ENCODE measurements at regions not wholly inside any gene's neighbourhood (a gene's known extent, or its start where the extent isn't known, plus 50 kb on each side); places are given as distances from the start of the nearest gene placed in this dataset.

GRCh38 chr2:220154304-220154703 is 526.9 kb downstream of the SLC4A3 start:
- H3K4me3 ChIP-seq: no peak overlapping the region
- DNase-seq: no peak

GRCh38 chr2:220157312-220157711 is 529.9 kb downstream of the SLC4A3 start:
- TF ChIP-seq EP300 (IDR thresholded peaks at IDR 0.05) (no peak), POLR2A (IDR thresholded peaks at IDR 0.05) (no peak), POLR2AphosphoS5 (IDR thresholded peaks at IDR 0.05) (no peak), CTCF (IDR thresholded peaks at IDR 0.05) (no peak)
- no peaks in the 10 kb centered on the region for H3K27me3 ChIP-seq
- intact Hi-C loops (cut with DNase I; ENCODE audit: low total_unique reads): no loop called here
- H3K27ac ChIP-seq: no peak overlapping the region
- H3K4me1 ChIP-seq: no peaks in the 10 kb centered on the region
- 82 to 89% (median 88%) methylated on average over 3 of the region's 3 CpGs for whole genome bisulfite sequencing, 5 donors
- H3K4me3 ChIP-seq: no peak overlapping the region
- peaks cover 0 to 5% (median 3%) of the 10 kb centered on the region in 4 donors for H3K9me3 ChIP-seq
- no peaks in the 10 kb centered on the region for H3K36me3 ChIP-seq
- DNase-seq: no peak

More at GRCh38 chr2:220154304-220154703, 526.9 kb downstream of the SLC4A3 start:
- H3K4me1 ChIP-seq: no peaks in the 10 kb centered on the region
- WGBS, 5 donors: 42 to 75% (median 72%) methylated on average over 1 of the region's 1 CpG
- intact Hi-C loops (cut with DNase I; ENCODE audit: low total_unique reads): no loop called here
- H3K27ac ChIP-seq: no peak overlapping the region
- no peak for TF ChIP-seq EP300 (IDR thresholded peaks at IDR 0.05)
- no peak for TF ChIP-seq POLR2A (IDR thresholded peaks at IDR 0.05)
- no peak for TF ChIP-seq POLR2AphosphoS5 (IDR thresholded peaks at IDR 0.05)
- no peaks in the 10 kb centered on the region for H3K27me3 ChIP-seq
- no peaks in the 10 kb centered on the region for H3K36me3 ChIP-seq
- H3K9me3 ChIP-seq: no peaks in the 10 kb centered on the region

- H3K27ac ChIP-seq: no peak overlapping the region
- H3K27me3 ChIP-seq: no peaks in the 10 kb centered on the region
- TF ChIP-seq EP300 (IDR thresholded peaks at IDR 0.05): no peak
- TF ChIP-seq POLR2A (IDR thresholded peaks at IDR 0.05): no peak
- TF ChIP-seq CTCF (IDR thresholded peaks at IDR 0.05): no peak
- TF ChIP-seq POLR2AphosphoS5 (IDR thresholded peaks at IDR 0.05): no peak
- intact Hi-C loops (cut with DNase I; ENCODE audit: low total_unique reads): no loop called here
- H3K4me1 ChIP-seq: no peaks in the 10 kb centered on the region
- H3K9me3 ChIP-seq: peaks cover 0 to 5% (median 3%) of the 10 kb centered on the region in 4 donors
- no peak overlapping the region for H3K4me3 ChIP-seq
- no peaks in the 10 kb centered on the region for H3K36me3 ChIP-seq
- no peak for DNase-seq
- 64 to 80% (median 73%) methylated on average over 2 of the region's 2 CpGs for WGBS, 5 donors
These were observed 532.3 kb downstream of the SLC4A3 start for GRCh38 chr2:220159738-220160137.

GRCh38 chr2:220162320-220162719 is 534.9 kb downstream of the SLC4A3 start:
- H3K4me1 ChIP-seq: no peaks in the 10 kb centered on the region
- DNase-seq: no peak
- intact Hi-C loops (cut with DNase I; ENCODE audit: low total_unique reads): no loop called here
- no peaks in the 10 kb centered on the region for H3K36me3 ChIP-seq
- WGBS, 5 donors: 29 to 57% (median 36%) methylated on average over 1 of the region's 1 CpG
- no peak overlapping the region for H3K4me3 ChIP-seq
- no peaks in the 10 kb centered on the region for H3K27me3 ChIP-seq
- peaks cover 0 to 5% (median 3%) of the 10 kb centered on the region in 4 donors for H3K9me3 ChIP-seq
- no peak overlapping the region for H3K27ac ChIP-seq
- TF ChIP-seq EP300 (IDR thresholded peaks at IDR 0.05) (no peak), POLR2AphosphoS5 (IDR thresholded peaks at IDR 0.05) (no peak)

GRCh38 chr2:220163486-220163885 is 536.1 kb downstream of the SLC4A3 start:
- Histone ChIP-seq H3K9me3 (peaks cover 0 to 5% (median 3%) of the 10 kb centered on the region in 4 donors), H3K4me3 (no peak overlapping the region), H3K36me3 (no peaks in the 10 kb centered on the region), H3K4me1 (no peaks in the 10 kb centered on the region), H3K27ac (no peak overlapping the region), H3K27me3 (no peaks in the 10 kb centered on the region)
- 32 to 66% (median 45%) methylated on average over 2 of the region's 2 CpGs for WGBS, 5 donors
- intact Hi-C loops (cut with DNase I; ENCODE audit: low total_unique reads): no loop called here
- TF ChIP-seq EP300 (IDR thresholded peaks at IDR 0.05) (no peak), POLR2AphosphoS5 (IDR thresholded peaks at IDR 0.05) (no peak), CTCF (IDR thresholded peaks at IDR 0.05) (no peak), POLR2A (IDR thresholded peaks at IDR 0.05) (no peak)
- DNase-seq: no peak
